ENCODE measurements at regions not wholly inside any gene's neighbourhood (a gene's known extent, or its start where the extent isn't known, plus 50 kb on each side); places are given as distances from the start of the nearest gene placed in this dataset.

DNA sequence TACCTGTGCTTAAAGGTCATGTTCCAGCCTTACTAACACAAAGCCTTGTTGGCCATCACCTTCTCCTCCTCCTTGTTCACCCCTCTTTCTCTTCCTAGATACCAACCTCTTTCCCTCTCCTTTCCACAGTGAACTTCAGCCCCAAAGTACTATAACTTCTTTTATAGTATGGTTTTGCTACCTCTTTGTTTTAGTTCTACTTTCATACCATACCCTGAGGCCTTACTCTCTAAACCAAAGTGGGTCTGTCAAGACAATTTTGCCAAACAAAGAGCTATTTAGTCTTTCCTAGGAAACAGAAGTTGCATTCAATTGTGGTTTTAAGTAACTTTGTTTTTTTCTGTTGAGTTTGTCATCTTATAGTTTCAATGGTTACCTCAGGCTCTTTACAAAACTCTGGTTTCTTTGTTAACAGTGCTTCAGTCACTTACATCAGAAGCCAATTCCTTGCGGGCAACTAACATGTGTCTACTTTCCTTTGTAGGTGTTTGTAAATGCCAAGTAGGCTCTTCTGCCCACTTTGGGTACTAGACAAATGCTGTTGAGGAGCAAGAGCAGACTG lies 623.9 kb upstream of the PKN2 start:
- DNase-seq (ENCODE audit: low read depth), result no peak
- H3K27me3 ChIP-seq (replicated peaks; ENCODE audit: control insufficient read depth, insufficient read depth, low read length), result no peaks in the 10 kb centered on the region
- no peak overlapping the region for H3K4me3 ChIP-seq (ENCODE audit: low read length)
- no peaks in the 10 kb centered on the region for H3K9me3 ChIP-seq (ENCODE audit: control insufficient read depth, low read length)
- peaks cover 30% of the 10 kb centered on the region for H3K4me1 ChIP-seq (ENCODE audit: control insufficient read depth, insufficient read depth, low read length)
- H3K36me3 ChIP-seq (ENCODE audit: control insufficient read depth, insufficient read depth, low read length, severe bottlenecking), result no peaks in the 10 kb centered on the region
- H3K9ac ChIP-seq (ENCODE audit: low read length), result no peak overlapping the region

DNA sequence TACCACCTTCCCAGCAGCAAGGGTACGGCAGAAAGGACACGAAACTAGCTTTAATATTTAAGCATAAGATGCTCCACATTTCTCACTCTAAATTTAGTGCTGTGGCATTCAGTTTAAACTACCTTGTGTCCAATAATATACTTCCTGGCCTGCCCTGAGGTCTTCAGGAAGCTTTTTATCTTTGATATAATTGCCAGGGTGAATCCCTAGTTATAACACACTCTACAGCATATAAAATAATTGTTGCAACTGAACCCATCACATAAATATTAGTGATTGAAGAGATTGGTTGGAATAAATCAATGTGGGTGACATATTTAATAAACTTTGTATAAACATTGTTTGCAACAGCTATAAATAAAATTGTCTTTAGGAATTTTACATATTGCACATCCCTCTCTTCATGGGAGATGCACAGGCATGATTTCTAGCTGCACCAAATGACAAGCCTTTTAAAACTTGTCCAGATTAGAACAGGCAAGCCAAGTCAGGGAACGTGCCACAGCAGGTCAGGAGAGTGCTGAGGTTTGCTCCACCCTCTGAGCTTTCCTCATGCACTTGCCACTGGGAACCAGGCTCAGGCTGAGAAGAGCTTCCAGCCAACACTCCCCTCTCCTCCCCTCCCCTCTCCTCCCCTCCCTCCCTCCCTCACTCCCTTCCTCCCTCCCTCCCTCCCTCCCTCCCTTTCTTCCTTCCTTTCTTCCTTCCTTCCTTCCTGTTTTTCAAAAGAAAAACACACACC lies 623.2 kb upstream of the PKN2 start:
- no peak for DNase-seq (ENCODE audit: low read depth)
- Histone ChIP-seq H3K4me3 (ENCODE audit: low read length) (no peak overlapping the region), H3K27me3 (replicated peaks; ENCODE audit: control insufficient read depth, insufficient read depth, low read length) (no peaks in the 10 kb centered on the region), H3K9ac (ENCODE audit: low read length) (no peak overlapping the region), H3K36me3 (ENCODE audit: control insufficient read depth, insufficient read depth, low read length, severe bottlenecking) (no peaks in the 10 kb centered on the region), H3K4me1 (ENCODE audit: control insufficient read depth, insufficient read depth, low read length) (peaks cover 30% of the 10 kb centered on the region), H3K9me3 (ENCODE audit: control insufficient read depth, low read length) (no peaks in the 10 kb centered on the region)

DNA sequence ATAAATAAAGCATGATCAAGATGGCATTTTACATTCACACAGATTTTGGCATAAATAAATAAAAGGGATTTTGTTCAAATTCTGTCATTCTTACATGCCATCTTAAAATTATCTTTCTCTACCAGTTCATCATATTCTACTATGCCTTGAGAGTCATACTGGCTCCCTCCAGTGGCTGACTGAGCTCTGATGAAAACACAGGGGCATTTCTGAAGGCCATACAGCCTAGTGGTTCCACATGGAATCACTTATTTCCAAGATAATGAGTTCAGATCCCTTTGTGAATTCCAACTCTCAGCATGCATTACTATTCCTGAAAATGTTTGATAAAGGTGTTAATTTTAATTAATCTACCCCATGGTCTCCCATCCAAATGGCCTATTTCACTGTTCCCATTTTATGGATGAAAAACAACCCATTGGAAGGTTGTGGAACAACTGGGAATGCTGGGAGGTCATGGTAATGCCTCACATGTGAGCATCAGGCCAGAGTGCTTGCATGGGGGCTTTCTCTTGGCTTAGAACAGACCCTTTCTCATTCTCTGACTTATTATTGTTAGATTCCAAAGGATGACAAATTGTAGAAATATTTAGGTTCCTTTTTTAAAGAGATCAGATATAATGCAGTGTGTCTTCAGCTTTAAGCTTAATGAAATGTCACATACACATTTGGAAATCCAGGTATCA lies 622.4 kb upstream of the PKN2 start:
- Histone ChIP-seq H3K9ac (ENCODE audit: low read length) (no peak overlapping the region), H3K4me3 (ENCODE audit: low read length) (no peak overlapping the region), H3K27me3 (replicated peaks; ENCODE audit: control insufficient read depth, insufficient read depth, low read length) (no peaks in the 10 kb centered on the region), H3K4me1 (ENCODE audit: control insufficient read depth, insufficient read depth, low read length) (peaks cover 30% of the 10 kb centered on the region), H3K36me3 (ENCODE audit: control insufficient read depth, insufficient read depth, low read length, severe bottlenecking) (no peaks in the 10 kb centered on the region), H3K9me3 (ENCODE audit: control insufficient read depth, low read length) (no peaks in the 10 kb centered on the region)
- DNase-seq (ENCODE audit: low read depth), result peak; percentile 47

DNA sequence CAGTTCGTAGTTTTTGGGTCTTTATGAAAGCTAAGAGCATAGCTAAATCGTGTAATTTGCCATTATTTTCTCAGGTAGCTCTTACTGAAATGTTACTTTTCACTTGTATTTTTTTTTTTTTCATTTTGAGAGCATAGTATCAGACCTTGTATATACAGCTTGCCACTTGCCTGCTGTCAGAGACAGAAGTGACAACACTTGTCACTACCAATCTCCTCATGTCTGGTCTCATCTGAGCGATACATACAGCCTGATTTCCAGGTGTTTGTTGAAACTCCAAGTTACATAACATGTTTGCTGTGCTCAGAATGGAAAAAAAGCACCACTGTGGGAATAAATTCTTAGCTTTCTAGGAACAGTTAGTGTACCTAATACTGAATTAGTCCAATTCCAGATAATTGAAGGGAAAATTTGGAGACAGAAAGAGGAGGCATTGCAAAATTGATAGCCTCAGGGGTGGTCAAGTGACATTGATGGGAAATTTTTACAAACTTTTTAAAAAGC lies 621.4 kb upstream of the PKN2 start:
- peaks cover 30% of the 10 kb centered on the region for H3K4me1 ChIP-seq (ENCODE audit: control insufficient read depth, insufficient read depth, low read length)
- no peak overlapping the region for H3K9ac ChIP-seq (ENCODE audit: low read length)
- H3K36me3 ChIP-seq (ENCODE audit: control insufficient read depth, insufficient read depth, low read length, severe bottlenecking), result no peaks in the 10 kb centered on the region
- no peak overlapping the region for H3K4me3 ChIP-seq (ENCODE audit: low read length)
- no peak for DNase-seq (ENCODE audit: low read depth)
- no peaks in the 10 kb centered on the region for H3K9me3 ChIP-seq (ENCODE audit: control insufficient read depth, low read length)
- no peaks in the 10 kb centered on the region for H3K27me3 ChIP-seq (replicated peaks; ENCODE audit: control insufficient read depth, insufficient read depth, low read length)

- Histone ChIP-seq H3K9ac (ENCODE audit: low read length) (peak overlapping the region; percentile 17), H3K36me3 (ENCODE audit: control insufficient read depth, insufficient read depth, low read length, severe bottlenecking) (no peaks in the 10 kb centered on the region), H3K4me1 (ENCODE audit: control insufficient read depth, insufficient read depth, low read length) (peaks cover 30% of the 10 kb centered on the region), H3K4me3 (ENCODE audit: low read length) (peak overlapping the region; percentile 11), H3K27me3 (replicated peaks; ENCODE audit: control insufficient read depth, insufficient read depth, low read length) (no peaks in the 10 kb centered on the region), H3K9me3 (ENCODE audit: control insufficient read depth, low read length) (no peaks in the 10 kb centered on the region)
- DNase-seq (ENCODE audit: low read depth), result no peak
Measured at GRCh38 chr1:88063605-88064004, 620.5 kb upstream of the PKN2 start.

GRCh38 chr1:88068407-88068960 lies 615.6 kb upstream of the PKN2 start:
- Histone ChIP-seq H3K36me3 (ENCODE audit: control insufficient read depth, insufficient read depth, low read length, severe bottlenecking) (no peaks in the 10 kb centered on the region), H3K27me3 (replicated peaks; ENCODE audit: control insufficient read depth, insufficient read depth, low read length) (no peaks in the 10 kb centered on the region), H3K9me3 (ENCODE audit: control insufficient read depth, low read length) (no peaks in the 10 kb centered on the region), H3K9ac (ENCODE audit: low read length) (no peak overlapping the region), H3K4me1 (ENCODE audit: control insufficient read depth, insufficient read depth, low read length) (peaks cover 11% of the 10 kb centered on the region), H3K4me3 (ENCODE audit: low read length) (no peak overlapping the region)
- DNase-seq (ENCODE audit: low read depth), result no peak

- no peaks in the 10 kb centered on the region for H3K27me3 ChIP-seq (replicated peaks; ENCODE audit: control insufficient read depth, insufficient read depth, low read length)
- DNase-seq (ENCODE audit: low read depth), result no peak
- no peaks in the 10 kb centered on the region for H3K4me1 ChIP-seq (ENCODE audit: control insufficient read depth, insufficient read depth, low read length)
Measured at GRCh38 chr1:88070956-88071355, 613.1 kb upstream of the PKN2 start.

DNA sequence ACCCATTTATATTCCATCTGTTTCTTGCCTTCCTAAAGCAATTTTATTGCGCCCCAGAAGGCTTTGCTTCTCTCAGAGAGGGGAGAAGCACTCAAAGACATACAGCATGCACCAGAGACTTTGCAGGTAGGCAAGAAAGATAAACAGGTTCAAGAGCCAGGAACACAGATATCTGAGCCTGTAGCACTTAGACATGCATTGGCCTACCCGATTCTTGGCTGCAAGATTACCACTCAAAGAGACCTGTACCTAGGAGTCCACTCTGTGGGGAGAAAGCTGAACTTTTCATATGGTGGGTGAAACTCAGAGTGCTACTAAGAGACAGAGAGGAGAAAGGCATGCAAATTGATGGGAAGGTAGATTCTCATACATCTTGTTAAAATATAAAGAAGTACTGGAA lies 609.4 kb upstream of the PKN2 start:
- no peak for DNase-seq (ENCODE audit: low read depth)
- Histone ChIP-seq H3K9me3 (ENCODE audit: control insufficient read depth, low read length) (no peaks in the 10 kb centered on the region), H3K36me3 (ENCODE audit: control insufficient read depth, insufficient read depth, low read length, severe bottlenecking) (no peaks in the 10 kb centered on the region)

More at GRCh38 chr1:88070956-88071355, 613.1 kb upstream of the PKN2 start:
- Histone ChIP-seq H3K9ac (ENCODE audit: low read length) (no peak overlapping the region), H3K4me3 (ENCODE audit: low read length) (no peak overlapping the region), H3K36me3 (ENCODE audit: control insufficient read depth, insufficient read depth, low read length, severe bottlenecking) (no peaks in the 10 kb centered on the region), H3K9me3 (ENCODE audit: control insufficient read depth, low read length) (no peaks in the 10 kb centered on the region)

GRCh38 chr1:88075813-88076212 lies 608.3 kb upstream of the PKN2 start:
- Histone ChIP-seq H3K9ac (ENCODE audit: low read length) (no peak overlapping the region), H3K9me3 (ENCODE audit: control insufficient read depth, low read length) (no peaks in the 10 kb centered on the region), H3K4me1 (ENCODE audit: control insufficient read depth, insufficient read depth, low read length) (peaks cover 4% of the 10 kb centered on the region), H3K27me3 (replicated peaks; ENCODE audit: control insufficient read depth, insufficient read depth, low read length) (no peaks in the 10 kb centered on the region), H3K36me3 (ENCODE audit: control insufficient read depth, insufficient read depth, low read length, severe bottlenecking) (no peaks in the 10 kb centered on the region), H3K4me3 (ENCODE audit: low read length) (no peak overlapping the region)
- no peak for DNase-seq (ENCODE audit: low read depth)

More for the DNA sequence above, 609.4 kb upstream of the PKN2 start:
- Histone ChIP-seq H3K4me1 (ENCODE audit: control insufficient read depth, insufficient read depth, low read length) (no peaks in the 10 kb centered on the region), H3K9ac (ENCODE audit: low read length) (no peak overlapping the region), H3K27me3 (replicated peaks; ENCODE audit: control insufficient read depth, insufficient read depth, low read length) (no peaks in the 10 kb centered on the region), H3K4me3 (ENCODE audit: low read length) (no peak overlapping the region)

GRCh38 chr1:88079036-88079435 lies 605.0 kb upstream of the PKN2 start:
- DNase-seq (ENCODE audit: low read depth), result no peak
- Histone ChIP-seq H3K4me1 (ENCODE audit: control insufficient read depth, insufficient read depth, low read length) (peaks cover 6% of the 10 kb centered on the region), H3K4me3 (ENCODE audit: low read length) (no peak overlapping the region), H3K36me3 (ENCODE audit: control insufficient read depth, insufficient read depth, low read length, severe bottlenecking) (no peaks in the 10 kb centered on the region), H3K9ac (ENCODE audit: low read length) (no peak overlapping the region), H3K9me3 (ENCODE audit: control insufficient read depth, low read length) (no peaks in the 10 kb centered on the region), H3K27me3 (replicated peaks; ENCODE audit: control insufficient read depth, insufficient read depth, low read length) (no peaks in the 10 kb centered on the region)

- Histone ChIP-seq H3K9me3 (ENCODE audit: control insufficient read depth, low read length) (no peaks in the 10 kb centered on the region), H3K4me1 (ENCODE audit: control insufficient read depth, insufficient read depth, low read length) (peaks cover 6% of the 10 kb centered on the region), H3K27me3 (replicated peaks; ENCODE audit: control insufficient read depth, insufficient read depth, low read length) (no peaks in the 10 kb centered on the region), H3K36me3 (ENCODE audit: control insufficient read depth, insufficient read depth, low read length, severe bottlenecking) (no peaks in the 10 kb centered on the region), H3K9ac (ENCODE audit: low read length) (no peak overlapping the region), H3K4me3 (ENCODE audit: low read length) (no peak overlapping the region)
- no peak for DNase-seq (ENCODE audit: low read depth)
Measured at GRCh38 chr1:88080875-88081274, 603.2 kb upstream of the PKN2 start.
